ENCODE measurements at regions not wholly inside any gene's neighbourhood (a gene's known extent, or its start where the extent isn't known, plus 50 kb on each side); places are given as distances from the start of the nearest gene placed in this dataset.
"Not testable (repeated sequence)": the region's sequence is repeated elsewhere in the genome, so short reads cannot be mapped to it uniquely, and the experiment has no call there.

GRCh38 chr2:125745514-125745913 is 910.4 kb upstream of the GYPC start:
- no peaks in the 10 kb centered on the region for H3K36me3 ChIP-seq (ENCODE audit: insufficient read depth, low read depth, low read length)
- H3K4me3 ChIP-seq (ENCODE audit: low read length): no peak overlapping the region
- H3K9ac ChIP-seq (ENCODE audit: low read depth, low read length): no peak overlapping the region
- no peaks in the 10 kb centered on the region for H3K27me3 ChIP-seq (ENCODE audit: insufficient read depth, low read length)
- no peak overlapping the region for H3K27ac ChIP-seq (ENCODE audit: low read length)
- 0 out of 2 replicates have a peak, but pooled peaks cover 8% of the 10 kb centered on the region for H3K4me1 ChIP-seq (ENCODE audit: insufficient read depth, low read length)
- no peaks in the 10 kb centered on the region for H3K9me3 ChIP-seq (ENCODE audit: insufficient read depth, low read depth, low read length)

GRCh38 chr2:125746321-125747164 is 909.4 kb upstream of the GYPC start:
- H3K27me3 ChIP-seq (ENCODE audit: insufficient read depth, low read length): no peaks in the 10 kb centered on the region
- H3K4me3 ChIP-seq (ENCODE audit: low read length): no peak overlapping the region
- H3K36me3 ChIP-seq (ENCODE audit: insufficient read depth, low read depth, low read length): no peaks in the 10 kb centered on the region
- 0 out of 2 replicates have a peak, but pooled peaks cover 8% of the 10 kb centered on the region for H3K4me1 ChIP-seq (ENCODE audit: insufficient read depth, low read length)
- no peaks in the 10 kb centered on the region for H3K9me3 ChIP-seq (ENCODE audit: insufficient read depth, low read depth, low read length)
- H3K9ac ChIP-seq (ENCODE audit: low read depth, low read length): no peak overlapping the region
- no peak overlapping the region for H3K27ac ChIP-seq (ENCODE audit: low read length)

GRCh38 chr2:125747165-125747425 is 908.9 kb upstream of the GYPC start:
- no peak overlapping the region for H3K27ac ChIP-seq (ENCODE audit: low read length)
- H3K9me3 ChIP-seq (ENCODE audit: insufficient read depth, low read depth, low read length): no peaks in the 10 kb centered on the region
- no peaks in the 10 kb centered on the region for H3K27me3 ChIP-seq (ENCODE audit: insufficient read depth, low read length)
- H3K9ac ChIP-seq (ENCODE audit: low read depth, low read length): no peak overlapping the region
- H3K4me3 ChIP-seq (ENCODE audit: low read length): no peak overlapping the region
- no peaks in the 10 kb centered on the region for H3K36me3 ChIP-seq (ENCODE audit: insufficient read depth, low read depth, low read length)
- 0 out of 2 replicates have a peak, but pooled peaks cover 8% of the 10 kb centered on the region for H3K4me1 ChIP-seq (ENCODE audit: insufficient read depth, low read length)

DNA sequence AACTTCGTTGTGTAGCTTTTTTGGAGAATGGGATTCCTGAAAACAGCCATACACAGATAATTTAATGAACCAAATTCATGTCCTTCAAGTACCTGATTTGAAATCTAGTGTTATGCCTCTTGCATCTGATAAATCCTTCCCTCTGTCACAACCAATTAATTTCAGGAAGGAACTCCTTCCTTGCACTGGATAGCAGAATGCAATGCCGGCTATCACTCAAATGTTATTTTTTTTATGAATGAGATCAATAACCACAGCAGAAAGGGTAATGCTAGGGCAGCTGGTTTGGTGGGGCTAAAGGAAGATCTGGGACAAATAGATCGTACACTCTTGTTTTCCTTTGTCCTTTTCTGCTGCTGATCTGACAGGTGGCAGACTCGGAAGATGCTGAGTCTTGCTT is 899.5 kb upstream of the GYPC start:
- no peak overlapping the region for H3K27ac ChIP-seq (ENCODE audit: low read length)
- no peaks in the 10 kb centered on the region for H3K27me3 ChIP-seq (ENCODE audit: insufficient read depth, low read length)
- H3K36me3 ChIP-seq (ENCODE audit: insufficient read depth, low read depth, low read length): no peaks in the 10 kb centered on the region
- no peak overlapping the region for H3K9ac ChIP-seq (ENCODE audit: low read depth, low read length)
- no peaks in the 10 kb centered on the region for H3K9me3 ChIP-seq (ENCODE audit: insufficient read depth, low read depth, low read length)
- no peak overlapping the region for H3K4me3 ChIP-seq (ENCODE audit: low read length)
- H3K4me1 ChIP-seq (ENCODE audit: insufficient read depth, low read length): no peaks in the 10 kb centered on the region

GRCh38 chr2:125796784-125797183 is 859.2 kb upstream of the GYPC start:
- H3K36me3 ChIP-seq (ENCODE audit: insufficient read depth, low read depth, low read length): no peaks in the 10 kb centered on the region
- no peaks in the 10 kb centered on the region for H3K4me1 ChIP-seq (ENCODE audit: insufficient read depth, low read length)
- H3K27ac ChIP-seq (ENCODE audit: low read length): no peak overlapping the region

GRCh38 chr2:125797192-125797591 is 858.8 kb upstream of the GYPC start:
- no peaks in the 10 kb centered on the region for H3K36me3 ChIP-seq (ENCODE audit: insufficient read depth, low read depth, low read length)
- no peaks in the 10 kb centered on the region for H3K4me1 ChIP-seq (ENCODE audit: insufficient read depth, low read length)
- H3K27ac ChIP-seq (ENCODE audit: low read length): no peak overlapping the region
- peaks cover 14% of the 10 kb centered on the region; the same call in 1 of the 2 replicates for H3K9me3 ChIP-seq (ENCODE audit: insufficient read depth, low read depth, low read length)
- no peak overlapping the region for H3K9ac ChIP-seq (ENCODE audit: low read depth, low read length)
- no peaks in the 10 kb centered on the region for H3K27me3 ChIP-seq (ENCODE audit: insufficient read depth, low read length)
- H3K4me3 ChIP-seq (ENCODE audit: low read length): no peak overlapping the region

More at GRCh38 chr2:125796784-125797183, 859.2 kb upstream of the GYPC start:
- Histone ChIP-seq H3K27me3 (ENCODE audit: insufficient read depth, low read length) (no peaks in the 10 kb centered on the region), H3K4me3 (ENCODE audit: low read length) (no peak overlapping the region), H3K9me3 (ENCODE audit: insufficient read depth, low read depth, low read length) (peaks cover 14% of the 10 kb centered on the region; the same call in 1 of the 2 replicates), H3K9ac (ENCODE audit: low read depth, low read length) (no peak overlapping the region)

DNA sequence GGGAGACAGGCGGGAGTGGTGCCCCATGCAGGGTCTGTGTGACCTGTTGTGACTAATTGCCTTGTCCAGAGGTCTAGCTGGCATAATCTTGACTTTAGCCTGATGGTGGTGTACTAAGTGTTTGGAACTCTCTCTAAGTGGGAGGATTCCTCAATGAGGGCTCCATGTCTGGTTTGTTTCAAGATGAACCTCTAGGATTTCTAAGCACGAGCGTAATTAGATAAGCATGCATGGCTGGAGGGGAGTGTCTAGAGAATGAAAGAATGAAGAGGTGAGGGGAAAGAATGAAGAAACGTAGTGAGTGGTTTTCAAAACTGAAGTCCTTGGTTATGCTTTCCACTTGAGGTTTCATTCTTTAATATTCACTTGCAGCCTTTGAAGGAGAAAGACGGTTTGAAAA is 833.2 kb upstream of the GYPC start:
- Histone ChIP-seq H3K27me3 (ENCODE audit: insufficient read depth, low read length) (no peaks in the 10 kb centered on the region), H3K9me3 (ENCODE audit: insufficient read depth, low read depth, low read length) (no peaks in the 10 kb centered on the region), H3K9ac (ENCODE audit: low read depth, low read length) (no peak overlapping the region), H3K27ac (ENCODE audit: low read length) (no peak overlapping the region), H3K4me3 (ENCODE audit: low read length) (no peak overlapping the region), H3K36me3 (ENCODE audit: insufficient read depth, low read depth, low read length) (no peaks in the 10 kb centered on the region), H3K4me1 (ENCODE audit: insufficient read depth, low read length) (no peaks in the 10 kb centered on the region)

- not testable (repeated sequence) for H3K27me3 ChIP-seq (ENCODE audit: insufficient read depth, low read length); H3K9me3 ChIP-seq (ENCODE audit: insufficient read depth, low read depth, low read length); H3K27ac ChIP-seq (ENCODE audit: low read length); H3K4me1 ChIP-seq (ENCODE audit: insufficient read depth, low read length); H3K36me3 ChIP-seq (ENCODE audit: insufficient read depth, low read depth, low read length); H3K4me3 ChIP-seq (ENCODE audit: low read length); H3K9ac ChIP-seq (ENCODE audit: low read depth, low read length)
Measured at GRCh38 chr2:125825781-125826180, 830.2 kb upstream of the GYPC start.

- H3K27ac ChIP-seq (ENCODE audit: low read length): no peak overlapping the region
- H3K9me3 ChIP-seq (ENCODE audit: insufficient read depth, low read depth, low read length): no peaks in the 10 kb centered on the region
- H3K27me3 ChIP-seq (ENCODE audit: insufficient read depth, low read length): no peaks in the 10 kb centered on the region
- peaks cover 9% of the 10 kb centered on the region; the same call in 1 of the 2 replicates for H3K4me1 ChIP-seq (ENCODE audit: insufficient read depth, low read length)
- H3K36me3 ChIP-seq (ENCODE audit: insufficient read depth, low read depth, low read length): no peaks in the 10 kb centered on the region
- no peak overlapping the region for H3K9ac ChIP-seq (ENCODE audit: low read depth, low read length)
- H3K4me3 ChIP-seq (ENCODE audit: low read length): no peak overlapping the region
Measured at GRCh38 chr2:125837128-125837527, 818.8 kb upstream of the GYPC start.

GRCh38 chr2:125837611-125838010 is 818.3 kb upstream of the GYPC start:
- no peaks in the 10 kb centered on the region for H3K36me3 ChIP-seq (ENCODE audit: insufficient read depth, low read depth, low read length)
- H3K9ac ChIP-seq (ENCODE audit: low read depth, low read length): no peak overlapping the region
- peaks cover 9% of the 10 kb centered on the region; the same call in 1 of the 2 replicates for H3K4me1 ChIP-seq (ENCODE audit: insufficient read depth, low read length)
- H3K4me3 ChIP-seq (ENCODE audit: low read length): no peak overlapping the region
- no peaks in the 10 kb centered on the region for H3K9me3 ChIP-seq (ENCODE audit: insufficient read depth, low read depth, low read length)
- no peak overlapping the region for H3K27ac ChIP-seq (ENCODE audit: low read length)
- no peaks in the 10 kb centered on the region for H3K27me3 ChIP-seq (ENCODE audit: insufficient read depth, low read length)

DNA sequence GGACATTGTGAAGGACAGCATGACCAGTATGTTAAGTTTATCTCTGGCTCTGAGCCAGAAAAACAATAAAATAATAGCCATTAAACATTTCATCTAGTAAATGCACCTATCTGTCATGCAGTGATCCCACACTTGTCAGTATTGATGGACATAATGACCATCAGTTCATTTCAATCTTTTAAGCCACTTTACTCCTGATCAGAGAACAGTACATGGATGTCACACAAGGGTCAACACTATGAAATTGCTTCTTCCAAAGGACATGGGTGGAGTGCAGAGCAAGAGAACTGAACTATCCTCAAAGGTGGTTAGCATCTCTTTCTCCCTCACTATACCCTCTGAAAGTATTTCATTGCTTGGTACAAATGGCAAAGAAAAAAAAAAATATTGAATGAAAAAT is 816.0 kb upstream of the GYPC start:
- Histone ChIP-seq H3K9me3 (ENCODE audit: insufficient read depth, low read depth, low read length) (no peaks in the 10 kb centered on the region), H3K27me3 (ENCODE audit: insufficient read depth, low read length) (no peaks in the 10 kb centered on the region), H3K27ac (ENCODE audit: low read length) (no peak overlapping the region), H3K4me1 (ENCODE audit: insufficient read depth, low read length) (no peaks in the 10 kb centered on the region; the same call in 1 of the 2 replicates), H3K36me3 (ENCODE audit: insufficient read depth, low read depth, low read length) (no peaks in the 10 kb centered on the region), H3K9ac (ENCODE audit: low read depth, low read length) (no peak overlapping the region), H3K4me3 (ENCODE audit: low read length) (no peak overlapping the region)

DNA sequence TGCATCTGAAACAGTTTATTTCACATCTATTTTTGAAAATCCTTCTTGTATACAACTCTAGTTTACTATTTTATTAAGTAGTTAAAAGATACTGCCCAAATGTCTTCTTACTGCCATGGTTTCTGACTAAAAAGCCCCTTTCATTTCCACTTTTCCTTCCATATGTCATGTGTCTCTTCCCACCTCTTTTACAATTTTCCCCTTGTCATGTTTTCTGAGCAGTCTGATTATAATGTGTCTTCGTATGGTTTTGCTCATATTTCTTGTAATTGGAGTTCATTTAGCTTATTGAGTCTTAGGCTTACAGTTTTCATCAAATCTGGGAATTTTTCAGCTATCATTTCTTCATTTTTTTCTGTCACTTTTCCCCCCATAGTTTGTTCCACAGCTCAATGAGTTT is 813.9 kb upstream of the GYPC start:
- H3K27me3 ChIP-seq (ENCODE audit: insufficient read depth, low read length): no peaks in the 10 kb centered on the region
- H3K4me1 ChIP-seq (ENCODE audit: insufficient read depth, low read length): no peaks in the 10 kb centered on the region; the same call in 1 of the 2 replicates
- no peak overlapping the region for H3K9ac ChIP-seq (ENCODE audit: low read depth, low read length)
- no peak overlapping the region for H3K27ac ChIP-seq (ENCODE audit: low read length)
- no peak overlapping the region for H3K4me3 ChIP-seq (ENCODE audit: low read length)
- no peaks in the 10 kb centered on the region for H3K36me3 ChIP-seq (ENCODE audit: insufficient read depth, low read depth, low read length)
- no peaks in the 10 kb centered on the region for H3K9me3 ChIP-seq (ENCODE audit: insufficient read depth, low read depth, low read length)

Data from iPS-20b (cell line).